Parathyroid adenoma (tissue), 2 donors: ENCODE measurements at regions not wholly inside any gene's neighbourhood (a gene's known extent, or its start where the extent isn't known, plus 50 kb on each side); places are given as distances from the start of the nearest gene placed in this dataset.

Source experiments
- H2AFZ ChIP-seq: fragments of 300-600 bp; sonication (generic); one replicate; pipeline ENCODE4 v1.7.0; 2017; ENCODE audit warnings: antibody characterized with exemption, mild to moderate bottlenecking
- H3K27ac ChIP-seq: fragments of 300-600 bp; sonication (generic); one replicate; pipeline ENCODE4 v1.7.0; 2017
- H3K27me3 ChIP-seq: fragments of 300-600 bp; sonication (generic); one replicate; pipeline ENCODE4 v1.7.0; 2017; ENCODE audit warnings: low read length; ENCODE audit not compliant: control insufficient read depth, insufficient read depth
- H3K36me3 ChIP-seq: fragments of 300-600 bp; sonication (generic); one replicate; pipeline ENCODE4 v1.7.0; 2017; ENCODE audit warnings: low read length; ENCODE audit not compliant: control insufficient read depth, insufficient read depth
- H3K4me1 ChIP-seq: fragments of 300-600 bp; sonication (generic); one replicate; pipeline ENCODE4 v1.7.0; 2017; ENCODE audit warnings: control low read depth
- H3K4me2 ChIP-seq: fragments of 300-600 bp; sonication (generic); one replicate; pipeline ENCODE4 v1.7.0; 2017; ENCODE audit warnings: low read length
- H3K4me3 ChIP-seq: fragments of 300-600 bp; sonication (generic); one replicate; pipeline ENCODE4 v1.7.0; 2017; ENCODE audit warnings: low read depth, low read length
- H3K79me2 ChIP-seq: fragments of 300-600 bp; sonication (generic); one replicate; pipeline ENCODE4 v1.7.0; 2017; ENCODE audit warnings: control low read depth
- H3K9ac ChIP-seq: fragments of 300-600 bp; sonication (generic); one replicate; pipeline ENCODE4 v1.7.0; 2017; ENCODE audit warnings: mild to moderate bottlenecking
- H3K9me3 ChIP-seq: fragments of 300-600 bp; sonication (generic); one replicate; pipeline ENCODE4 v1.7.0; 2017; ENCODE audit warnings: low read length; ENCODE audit not compliant: control insufficient read depth
- CTCF ChIP-seq: fragments of 300-600 bp; sonication (generic); IDR thresholded peaks from one replicate; pipeline ENCODE4 v1.7.0; 2017; ENCODE audit warnings: antibody characterized with exemption, mild to moderate bottlenecking
- donor health status: primary hyperparathyroidism.

DNA sequence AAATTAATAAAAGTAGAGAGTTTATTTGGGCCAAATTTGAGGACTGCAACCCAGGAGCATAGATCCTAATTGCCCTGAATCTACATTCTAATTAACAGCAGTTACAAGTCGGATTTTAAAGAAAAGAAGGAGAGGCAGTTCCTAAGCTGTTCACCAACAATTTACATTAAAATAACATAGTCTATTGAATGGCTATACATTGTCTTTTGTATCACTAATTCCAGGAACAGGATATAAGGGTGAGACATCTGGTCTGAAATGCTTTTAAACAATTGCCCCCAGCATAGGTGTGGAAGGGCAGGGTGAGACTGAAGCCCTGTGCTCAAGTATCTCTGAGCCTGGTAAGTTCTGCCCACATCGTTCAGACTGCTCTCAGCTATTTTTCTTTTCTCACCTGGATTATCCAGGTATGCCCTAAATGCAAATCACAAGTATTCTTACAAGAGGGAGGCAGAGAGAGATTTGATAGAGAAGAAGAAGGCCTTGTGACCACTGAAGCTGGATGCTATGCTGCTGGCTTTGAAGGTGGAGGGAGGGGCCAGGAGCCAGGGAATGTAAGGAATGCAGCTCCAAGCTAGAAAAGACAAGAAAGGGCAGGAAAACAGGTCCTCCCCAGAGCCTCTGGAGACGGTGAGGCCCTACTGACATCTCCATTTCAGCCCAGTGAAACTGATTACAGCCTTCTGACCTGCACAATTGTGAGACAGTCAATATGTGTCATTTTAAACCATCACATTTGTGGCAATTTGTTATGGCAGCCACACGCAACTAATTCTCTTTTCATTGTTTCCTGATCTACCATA lies 189.4 kb upstream of the ARL4C start:
- Histone ChIP-seq H3K4me1 (no peaks in the 10 kb centered on the region), H2AFZ (no peak overlapping the region), H3K36me3 (no peaks in the 10 kb centered on the region), H3K27ac (no peak overlapping the region), H3K4me3 (no peak overlapping the region), H3K27me3 (no peaks in the 10 kb centered on the region), H3K9ac (no peak overlapping the region), H3K79me2 (no peaks in the 10 kb centered on the region), H3K9me3 (no peaks in the 10 kb centered on the region), H3K4me2 (no peak overlapping the region)
- TF ChIP-seq CTCF = no peak

DNA sequence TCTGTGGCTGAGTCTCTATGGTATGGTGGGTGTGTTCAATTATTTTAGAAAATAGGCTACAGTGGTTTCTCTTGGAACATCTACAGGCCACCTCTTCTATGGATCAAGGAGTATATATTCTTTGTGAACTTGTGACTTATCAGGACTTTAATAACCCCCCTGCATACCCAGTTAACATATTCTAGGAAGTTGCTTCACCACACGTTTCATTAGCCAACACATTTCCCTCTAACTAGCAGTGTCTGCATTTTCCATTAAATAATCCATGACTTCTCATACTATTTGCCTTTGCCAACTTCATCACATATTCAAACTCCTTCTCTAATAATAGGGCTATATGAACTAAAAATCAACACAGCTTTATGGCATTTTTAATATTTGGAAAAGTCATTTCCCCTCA lies 187.6 kb upstream of the ARL4C start:
- no peak overlapping the region for H3K4me3 ChIP-seq
- H3K36me3 ChIP-seq = no peaks in the 10 kb centered on the region
- H3K9ac ChIP-seq = no peak overlapping the region
- H2AFZ ChIP-seq = no peak overlapping the region
- TF ChIP-seq CTCF = no peak
- H3K4me1 ChIP-seq = no peaks in the 10 kb centered on the region
- H3K27me3 ChIP-seq = no peaks in the 10 kb centered on the region
- H3K9me3 ChIP-seq = no peaks in the 10 kb centered on the region
- H3K27ac ChIP-seq = no peak overlapping the region
- no peaks in the 10 kb centered on the region for H3K79me2 ChIP-seq
- H3K4me2 ChIP-seq = no peak overlapping the region

DNA sequence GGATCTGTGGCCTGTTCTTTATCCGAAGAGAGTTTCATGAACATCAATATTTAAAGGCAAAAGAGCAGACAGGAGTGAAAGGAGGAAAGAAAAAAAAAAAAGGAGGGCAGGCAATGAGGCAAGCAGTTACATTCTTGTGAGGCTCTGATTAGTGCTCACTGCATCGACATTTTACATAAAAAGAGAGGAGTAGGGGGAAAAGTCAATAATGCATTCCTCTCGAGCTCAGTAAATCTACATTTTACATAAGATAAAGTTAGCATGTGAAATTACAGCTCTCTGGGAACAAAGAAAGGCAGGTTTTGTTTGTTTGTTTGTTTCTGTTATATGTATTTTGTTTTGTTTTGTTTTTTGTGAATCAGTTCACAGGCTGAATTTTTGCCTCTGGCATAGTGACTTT lies 187.1 kb upstream of the ARL4C start:
- Histone ChIP-seq H3K4me2 (no peak overlapping the region), H3K4me1 (no peaks in the 10 kb centered on the region), H3K27me3 (no peaks in the 10 kb centered on the region), H3K9ac (no peak overlapping the region), H3K79me2 (no peaks in the 10 kb centered on the region), H3K4me3 (no peak overlapping the region), H3K9me3 (no peaks in the 10 kb centered on the region), H3K36me3 (no peaks in the 10 kb centered on the region), H3K27ac (no peak overlapping the region), H2AFZ (no peak overlapping the region)
- no peak for TF ChIP-seq CTCF

- no peak for TF ChIP-seq CTCF
Observed at GRCh38 chr2:234682492-234683228, 185.8 kb upstream of the ARL4C start.

More at GRCh38 chr2:234682492-234683228, 185.8 kb upstream of the ARL4C start:
- Histone ChIP-seq H3K4me3 (no peak overlapping the region), H3K27me3 (no peaks in the 10 kb centered on the region), H3K27ac (no peak overlapping the region), H3K4me2 (no peak overlapping the region), H3K4me1 (no peaks in the 10 kb centered on the region), H3K9ac (no peak overlapping the region), H3K9me3 (no peaks in the 10 kb centered on the region), H2AFZ (no peak overlapping the region), H3K79me2 (no peaks in the 10 kb centered on the region), H3K36me3 (no peaks in the 10 kb centered on the region)
